Astrocyte of the hippocampus (primary cell): ENCODE measurements at regions not wholly inside any gene's neighbourhood (a gene's known extent, or its start where the extent isn't known, plus 50 kb on each side); places are given as distances from the start of the nearest gene placed in this dataset.
"Not testable (repeated sequence)": the region's sequence is repeated elsewhere in the genome, so short reads cannot be mapped to it uniquely, and the experiment has no call there.

ENCODE experiments used
- DNase-seq: peaks from one replicate; pipeline ENCODE4 v3.0.0; 2011; ENCODE audit warnings: low read depth, low spot score

- DNase-seq, result peak; percentile 0
Observed at GRCh38 chr9:40592406-40592805, 536.1 kb downstream of the FOXD4L6 start.

- peak; percentile 1 for DNase-seq
Observed at GRCh38 chr9:40591915-40592314, 536.6 kb downstream of the FOXD4L6 start.

DNA sequence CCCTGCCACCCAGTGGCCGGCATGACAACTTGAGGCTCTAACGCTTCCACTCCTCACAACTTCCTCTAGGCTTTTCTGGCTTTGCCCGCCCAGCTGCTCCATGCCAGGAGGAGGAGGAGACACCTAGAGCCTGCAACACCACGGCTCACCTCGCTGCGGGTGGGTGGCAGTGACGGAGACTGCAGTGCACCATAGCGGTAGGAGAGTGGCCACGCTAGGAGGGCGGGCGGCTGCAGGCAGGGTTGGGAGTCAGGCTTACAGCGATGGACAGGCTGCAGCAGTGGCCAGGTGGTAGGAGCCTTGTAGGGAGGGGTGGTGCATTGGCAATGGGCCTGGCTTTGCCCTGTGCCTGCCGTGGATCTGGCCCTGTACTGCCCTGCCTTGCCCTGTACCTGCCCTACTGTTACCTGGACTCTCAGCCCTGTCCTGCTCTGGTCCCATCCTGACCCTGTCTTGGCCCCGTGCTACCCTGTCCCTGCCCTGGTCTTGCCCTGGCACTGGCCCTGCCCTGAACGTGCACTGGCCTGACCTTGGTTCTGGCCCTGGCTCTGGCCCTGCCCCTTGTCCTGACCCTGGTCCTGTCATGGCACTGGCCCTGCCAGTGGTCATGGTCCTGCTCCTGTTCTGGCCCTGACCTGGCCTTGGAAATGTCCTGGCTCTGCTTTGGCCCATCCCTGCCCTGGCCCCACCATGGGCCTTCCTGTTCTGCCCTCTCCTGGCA, 540.8 kb downstream of the FOXD4L6 start:
- DNase-seq, result not testable (repeated sequence)

- not testable (repeated sequence) for DNase-seq
Observed at GRCh38 chr9:40584039-40584438, 544.4 kb downstream of the FOXD4L6 start.

- DNase-seq, result not testable (repeated sequence)
Observed at GRCh38 chr9:40583230-40583629, 545.3 kb downstream of the FOXD4L6 start.

DNA sequence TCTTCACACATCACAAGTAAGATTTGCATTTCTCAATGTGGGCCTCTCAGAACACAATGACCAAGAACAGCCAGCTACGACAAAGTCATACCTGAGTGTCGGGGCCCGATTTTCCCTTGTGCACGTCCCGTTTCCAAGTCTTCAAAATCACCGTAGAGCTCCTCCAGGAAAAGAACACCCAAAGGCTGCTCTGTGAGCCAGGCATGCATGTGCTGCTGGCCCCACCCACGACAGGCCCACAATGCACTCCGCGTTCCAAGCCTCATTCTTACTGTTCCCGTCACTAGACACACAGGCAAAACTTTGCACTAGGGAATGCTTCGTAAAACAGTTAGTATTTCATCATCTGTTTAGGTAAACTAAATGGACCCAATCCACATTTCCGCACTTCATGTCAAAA, 549.6 kb downstream of the FOXD4L6 start:
- not testable (repeated sequence) for DNase-seq
